ENCODE measurements at regions not wholly inside any gene's neighbourhood (a gene's known extent, or its start where the extent isn't known, plus 50 kb on each side); places are given as distances from the start of the nearest gene placed in this dataset.

DNA sequence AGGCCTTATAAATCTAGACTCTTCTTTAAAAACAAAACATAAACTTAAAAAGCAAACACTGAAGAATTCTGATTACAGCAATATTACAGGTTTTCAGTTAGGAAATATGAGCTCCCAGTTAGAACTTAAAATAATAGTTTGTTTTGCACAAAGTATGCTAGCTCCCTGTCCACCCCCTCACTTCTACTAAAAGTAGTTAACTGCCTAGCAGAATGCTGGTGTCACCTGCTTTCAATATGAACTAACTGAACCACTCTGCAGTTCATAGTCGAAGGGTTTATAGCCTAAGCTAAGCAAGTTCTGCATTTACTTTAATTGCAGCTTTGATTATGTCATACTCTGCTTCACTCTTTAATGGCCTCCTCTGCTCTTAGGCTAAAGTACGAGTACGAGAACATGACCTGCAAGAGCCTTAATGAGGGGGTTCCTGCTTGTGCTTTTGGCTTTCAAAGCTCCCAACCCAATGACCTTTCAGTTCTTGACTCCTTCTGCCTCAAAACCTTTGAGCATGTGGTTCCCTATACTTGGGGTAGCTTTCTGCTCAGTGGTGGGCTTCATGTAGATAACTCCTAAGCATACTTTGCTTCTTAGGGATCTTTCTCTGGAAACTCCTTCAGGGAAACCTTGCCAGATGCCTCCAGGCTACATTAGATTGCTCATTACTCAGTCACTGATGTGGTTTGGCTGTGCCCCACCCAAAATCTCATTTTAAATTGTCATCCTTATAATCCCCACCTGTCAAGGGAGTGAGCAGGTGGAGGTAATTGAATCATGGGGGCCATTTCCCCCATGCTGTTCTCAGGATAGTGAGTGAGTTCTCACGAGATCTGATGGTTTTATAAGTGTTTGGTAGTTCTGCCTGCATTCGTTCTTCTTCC is 278.9 kb upstream of the ARGLU1 start:
- no peak for DNase-seq

- DNase-seq = no peak
Measured at GRCh38 chr13:106836186-106836802, 268.4 kb upstream of the ARGLU1 start.

- no peak for DNase-seq
Measured at GRCh38 chr13:106835477-106835876, 267.5 kb upstream of the ARGLU1 start.

DNA sequence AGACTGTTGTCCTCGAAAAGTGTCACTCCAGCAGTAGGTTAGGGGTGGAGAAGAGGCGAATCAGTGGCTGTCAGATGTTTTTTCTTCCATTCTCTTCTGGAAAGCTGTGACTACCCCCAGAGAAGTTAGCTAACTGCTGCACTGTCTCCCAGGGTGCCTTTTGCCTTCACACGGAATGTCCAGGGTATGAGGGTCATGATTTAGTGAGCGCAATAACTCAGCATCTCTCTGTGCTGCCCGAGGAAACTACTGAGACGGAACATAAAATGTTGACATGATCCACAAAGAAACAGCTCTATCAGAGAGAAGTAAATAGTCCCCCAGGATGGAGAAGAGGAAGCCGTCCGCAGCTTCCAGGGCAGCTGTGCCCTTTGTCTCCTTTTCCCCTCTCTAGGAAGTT is 254.0 kb upstream of the ARGLU1 start:
- no peak for DNase-seq

GRCh38 chr13:106819413-106820180 is 251.7 kb upstream of the ARGLU1 start:
- no peak for DNase-seq

DNA sequence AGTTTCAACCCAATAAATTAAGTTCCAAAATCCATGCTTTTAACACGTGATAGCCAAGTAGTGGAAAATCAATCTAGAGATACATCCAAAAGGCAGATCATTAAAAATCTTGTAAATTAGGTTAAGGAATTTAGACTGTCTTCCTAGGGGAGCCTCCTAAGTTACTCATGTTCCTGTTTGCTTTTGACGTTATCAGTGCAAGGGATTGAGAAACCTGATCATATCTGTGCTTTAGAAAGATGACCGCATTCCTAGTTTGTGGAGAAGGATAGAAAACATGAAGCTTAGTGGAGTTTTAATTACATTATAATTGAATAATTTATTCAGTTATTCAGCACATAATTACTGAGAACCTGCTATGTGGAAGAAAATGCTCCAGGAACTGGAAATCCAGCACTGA is 251.0 kb upstream of the ARGLU1 start:
- no peak for DNase-seq

DNA sequence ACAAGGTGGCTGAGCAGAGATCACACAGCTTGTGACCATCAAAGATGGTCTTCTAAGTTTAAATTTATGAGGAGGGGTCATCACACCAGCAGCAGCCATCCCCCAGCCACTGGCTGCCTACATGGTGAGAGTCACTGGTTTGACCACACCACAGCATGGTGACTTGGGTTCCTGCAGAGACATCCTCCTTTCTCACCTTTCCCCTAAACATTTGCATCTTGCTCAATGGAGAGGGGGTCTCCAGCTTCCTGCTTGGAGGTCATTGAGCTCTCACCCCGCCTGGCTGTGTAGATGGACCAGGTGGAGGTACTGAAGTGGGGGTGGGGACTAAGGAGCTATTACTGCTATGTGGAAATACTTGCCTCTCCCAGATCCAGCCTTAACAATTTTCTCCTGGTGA is 247.6 kb upstream of the ARGLU1 start:
- DNase-seq = no peak

DNA sequence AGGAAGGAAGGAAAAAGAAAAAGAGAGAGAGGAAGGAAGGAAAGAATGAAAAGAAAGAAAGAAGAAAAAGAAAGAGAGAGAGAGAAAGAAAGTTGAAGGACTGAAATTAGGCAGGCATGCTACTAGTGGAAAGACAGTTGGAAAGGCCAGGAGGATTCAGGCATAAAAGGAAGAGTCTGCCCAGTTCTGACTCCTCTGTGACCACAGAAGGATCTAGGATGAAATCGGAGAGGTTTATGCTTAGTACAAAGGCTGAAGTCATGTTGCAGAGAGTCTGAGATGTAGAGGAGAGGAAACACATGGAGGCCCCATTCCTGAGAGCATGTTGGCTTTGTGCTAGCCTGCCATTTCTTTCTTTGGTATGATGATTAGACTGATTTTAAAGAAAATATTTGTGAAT is 246.5 kb upstream of the ARGLU1 start:
- DNase-seq = no peak

DNA sequence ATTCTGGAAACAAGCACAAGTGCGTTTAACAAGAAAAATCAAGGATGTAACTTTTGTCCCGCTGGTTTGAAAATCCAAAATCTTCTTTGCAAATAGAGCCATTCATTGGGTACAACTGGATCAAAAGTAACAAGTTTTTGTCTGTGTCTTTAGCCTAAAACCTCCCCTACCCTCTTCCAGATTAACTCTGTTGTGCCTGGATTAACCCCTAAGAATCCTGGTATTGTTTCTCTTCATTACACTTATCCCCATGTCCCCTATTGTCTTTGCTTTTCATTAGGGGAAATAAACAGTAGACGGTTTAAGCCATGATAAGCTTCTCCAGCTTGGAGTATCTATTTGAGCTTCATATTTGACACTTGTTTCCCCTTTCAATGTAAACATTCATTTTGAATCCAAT is 242.1 kb upstream of the ARGLU1 start:
- DNase-seq = no peak

DNA sequence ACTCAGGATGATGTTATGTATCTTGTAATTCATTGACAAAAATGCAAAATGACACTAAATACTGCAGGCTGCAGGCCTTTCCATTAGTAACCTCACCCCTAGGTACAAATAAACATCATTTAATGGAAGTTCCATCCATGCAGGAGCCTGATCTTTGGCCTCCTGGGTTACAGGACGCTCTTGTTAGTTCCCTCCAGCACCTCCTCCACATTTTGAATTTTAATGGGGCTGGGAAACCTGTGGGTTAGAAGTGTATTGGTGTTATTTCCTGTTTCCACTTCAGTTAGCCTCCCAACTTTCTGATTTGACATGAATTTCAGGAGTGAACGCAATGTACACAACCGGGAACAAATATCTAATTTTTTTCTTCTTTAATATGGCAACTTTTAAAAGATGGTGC is 237.1 kb upstream of the ARGLU1 start:
- no peak for DNase-seq

GRCh38 chr13:106802917-106803316 is 235.0 kb upstream of the ARGLU1 start:
- no peak for DNase-seq

DNA sequence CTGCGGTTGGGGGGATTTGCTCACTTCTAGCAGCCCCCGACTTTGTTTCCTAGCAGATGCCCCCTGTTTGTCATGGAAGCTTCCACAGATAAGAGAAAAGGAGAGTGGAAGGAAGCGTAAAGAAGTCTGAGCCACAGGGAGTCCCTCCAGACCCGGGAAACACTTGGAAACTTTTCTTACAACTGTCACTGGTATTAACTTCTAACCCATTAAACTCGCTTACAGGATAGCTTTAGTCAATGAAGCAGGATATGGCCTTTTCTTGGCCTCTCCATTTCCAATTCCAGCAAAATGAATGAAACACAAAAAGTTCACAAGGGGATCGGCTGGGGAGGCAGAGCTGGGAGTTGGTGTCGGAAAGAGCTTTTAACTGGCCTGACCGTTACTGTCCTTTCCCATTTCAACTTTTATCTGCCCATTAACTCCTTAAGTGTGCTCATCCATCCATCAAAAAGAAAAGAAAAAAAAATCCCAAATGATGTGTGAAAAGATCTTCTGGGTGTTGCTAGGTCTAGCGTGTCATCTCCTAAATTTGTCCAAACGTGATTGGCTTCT is 231.9 kb upstream of the ARGLU1 start:
- no peak for DNase-seq

DNA sequence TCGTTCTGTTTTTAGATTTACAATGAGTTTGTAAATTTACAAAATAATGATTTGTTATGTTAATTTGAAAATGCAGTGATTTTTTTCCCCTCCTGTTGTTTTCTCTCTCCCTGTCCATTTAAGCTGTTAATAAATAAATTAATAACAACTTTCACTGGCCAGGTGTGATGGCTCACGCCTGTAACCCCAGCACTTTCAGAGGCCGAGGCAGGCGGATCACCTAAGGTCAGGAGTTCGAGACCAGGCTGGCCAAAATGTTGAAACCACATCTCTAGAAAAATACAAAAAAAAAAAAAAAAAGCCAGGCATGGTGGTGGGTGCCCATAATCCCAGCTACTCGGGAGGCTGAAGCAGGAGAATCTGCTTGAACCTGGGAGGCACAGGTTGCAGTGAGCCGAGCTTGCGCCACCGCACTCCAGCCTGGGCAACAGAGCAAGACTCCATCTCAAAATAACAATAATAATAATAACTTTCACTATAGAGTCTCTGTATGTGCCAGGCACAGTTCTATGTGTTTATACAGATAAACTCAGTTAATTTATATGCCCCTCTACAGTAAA is 229.2 kb upstream of the ARGLU1 start:
- no peak for DNase-seq

DNA sequence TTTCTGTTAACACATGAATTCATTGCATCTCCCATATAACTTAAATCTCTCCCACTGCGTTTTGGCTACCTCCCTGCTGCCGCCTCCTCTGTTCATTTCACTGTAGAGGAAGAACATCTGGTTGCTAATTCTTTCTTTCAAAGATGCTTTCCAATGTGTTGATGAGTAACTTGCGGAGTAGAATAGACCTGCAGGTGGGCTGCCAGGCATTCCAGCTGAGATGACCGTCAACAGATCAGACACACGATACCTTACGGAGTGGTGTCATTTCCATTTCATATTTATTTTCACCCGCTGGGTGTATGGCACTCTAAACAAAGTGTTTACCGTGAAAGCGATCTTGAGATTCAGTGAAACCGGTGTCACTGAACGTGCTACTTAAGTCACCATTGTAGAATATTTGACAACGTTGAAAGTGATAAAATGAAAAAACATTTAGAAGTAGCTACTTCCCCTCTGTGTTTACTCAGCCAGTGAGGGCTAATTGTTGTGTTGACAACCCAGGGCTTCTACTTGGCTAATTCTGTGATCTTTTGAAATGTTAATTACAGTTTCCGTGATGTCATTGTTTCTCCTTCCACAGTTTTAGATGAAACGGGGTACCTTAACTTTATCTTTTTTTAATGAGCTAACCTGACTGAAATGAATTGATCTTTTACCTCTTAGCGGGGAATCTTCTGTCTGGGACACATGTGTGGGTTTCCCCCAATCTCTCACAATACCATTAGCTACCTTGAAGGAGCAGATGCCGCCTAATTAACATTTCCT is 228.5 kb upstream of the ARGLU1 start:
- no peak for DNase-seq

DNA sequence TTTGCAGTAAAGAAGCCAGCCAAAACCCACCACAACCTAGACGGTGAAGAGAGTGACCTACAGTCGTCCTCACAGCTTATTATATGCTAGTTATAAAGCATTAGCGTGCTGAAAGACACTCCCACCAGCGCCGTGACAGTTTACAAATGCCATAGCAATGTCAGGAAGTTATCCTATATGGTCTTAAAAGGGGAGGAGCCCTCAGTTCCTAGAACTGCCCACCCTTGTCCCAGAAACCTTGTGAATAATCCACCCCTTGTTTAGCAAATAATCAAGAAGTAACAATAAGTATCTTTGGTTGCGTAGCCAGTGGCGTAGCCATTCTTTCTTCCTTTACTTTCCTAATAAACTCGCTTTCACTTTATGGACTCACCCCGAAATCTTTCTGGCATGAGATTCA is 227.9 kb upstream of the ARGLU1 start:
- no peak for DNase-seq

GRCh38 chr13:106794117-106794516 is 226.2 kb upstream of the ARGLU1 start:
- no peak for DNase-seq

- no peak for DNase-seq
Measured at GRCh38 chr13:106789911-106790310, 222.0 kb upstream of the ARGLU1 start.

- DNase-seq = no peak
Measured at GRCh38 chr13:106786006-106786563, 218.1 kb upstream of the ARGLU1 start.

DNA sequence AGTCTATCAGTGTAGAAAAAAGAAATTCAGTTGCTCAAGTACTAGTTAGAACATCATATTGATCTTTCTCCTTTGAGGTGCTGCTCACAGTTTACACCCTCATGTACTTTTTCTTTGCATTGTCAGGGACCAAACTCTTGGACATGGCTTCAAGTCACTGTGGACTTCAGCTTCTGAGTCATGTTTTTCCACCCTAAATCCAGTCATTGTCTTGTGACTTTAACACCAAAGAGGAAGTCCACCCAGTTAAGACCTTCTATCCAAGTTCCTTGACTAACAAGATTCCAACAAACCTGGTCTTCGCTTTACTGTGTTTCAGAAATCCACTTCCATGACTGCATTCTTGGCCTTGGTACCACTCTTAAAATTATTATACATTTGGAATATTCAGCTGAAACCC is 206.7 kb upstream of the ARGLU1 start:
- DNase-seq = no peak

GRCh38 chr13:106772006-106772601 is 204.2 kb upstream of the ARGLU1 start:
- no peak for DNase-seq

GRCh38 chr13:106768991-106769390 is 201.1 kb upstream of the ARGLU1 start:
- DNase-seq = no peak
